B cell (primary cell): ENCODE measurements at regions not wholly inside any gene's neighbourhood (a gene's known extent, or its start where the extent isn't known, plus 50 kb on each side); places are given as distances from the start of the nearest gene placed in this dataset.

Experiments used
- ATAC-seq: fragments of 200-7000 bp; cut with Tn5 transposase; one replicate; pipeline ENCODE4 v1.10.0; 2021; ENCODE audit warnings: low read depth, mild to moderate bottlenecking, moderate number of reproducible peaks, moderate library complexity
- CTCF ChIA-PET: fragments of 350-600 bp; sonication (Branson Sonifier 250); formaldehyde crosslinking; loops from one replicate; lab custom pipeline; 2021; ENCODE audit warnings: antibody characterized with exemption, inconsistent platforms; lab: Charles Lee
- POLR2A ChIA-PET: fragments of 350-600 bp; sonication (Branson Sonifier 250); formaldehyde crosslinking; loops from one replicate; lab custom pipeline; 2021; ENCODE audit warnings: antibody characterized with exemption; lab: Charles Lee
- DNase-seq: peaks from one replicate; pipeline ENCODE4 v3.0.0; 2013
- H2AFZ ChIP-seq: 2 replicates; pipeline ENCODE4 v1.6.1; 2012; ENCODE audit warnings: mild to moderate bottlenecking, low read depth, low read length; ENCODE audit not compliant: insufficient read depth, poor library complexity, severe bottlenecking
- H3K27ac ChIP-seq, 2 donors: 1 replicate in 1 of 2; 2 replicates in 1 of 2; pipeline ENCODE4 v1.5.1; 2012 to 2013; ENCODE audit warnings: low read length in 2 of 2, mild to moderate bottlenecking in 2 of 2, moderate library complexity in 1 of 2
- H3K27me3 ChIP-seq, 4 experiments: fragments of 200-600 bp in 1 of 4; sonication (generic) in 1 of 4; replicated peaks in 1 of 4; 1 replicate in 2 of 4; 2 replicates in 2 of 4; pipeline versions ENCODE4 v1.6.1 to v1.7.0; 2013 to 2016; ENCODE audit warnings: low read length in 3 of 4, mild to moderate bottlenecking in 2 of 4, mixed read lengths in 1 of 4, moderate library complexity in 1 of 4; ENCODE audit not compliant: insufficient read depth in 4 of 4, control insufficient read depth in 3 of 4; ENCODE audit errors: control extremely low read depth in 1 of 4
- H3K36me3 ChIP-seq, 2 experiments: replicated peaks in 1 of 2; 1 replicate in 1 of 2; 2 replicates in 1 of 2; pipeline versions ENCODE4 v1.6.1 to v1.7.1; 2013; ENCODE audit warnings: low read length in 1 of 2; ENCODE audit not compliant: insufficient read depth in 2 of 2, control insufficient read depth in 1 of 2; ENCODE audit errors: control extremely low read depth in 1 of 2, extremely low read depth in 1 of 2
- H3K4me1 ChIP-seq, 2 donors: fragments of 200-600 bp in 1 of 2; sonication (generic) in 1 of 2; 1 replicate in 1 of 2; 2 replicates in 1 of 2; pipeline versions ENCODE4 v1.5.1 to v1.6.1; 2013 to 2017; ENCODE audit warnings: low read length in 2 of 2; ENCODE audit not compliant: control insufficient read depth in 2 of 2, insufficient read depth in 2 of 2
- H3K4me2 ChIP-seq: replicated peaks from 2 replicates; pipeline ENCODE3; 2012; ENCODE audit warnings: mild to moderate bottlenecking, low read depth, low read length; ENCODE audit not compliant: poor library complexity, severe bottlenecking
- H3K4me3 ChIP-seq, 5 experiments: fragments of 200-600 bp in 1 of 5; sonication (generic) in 1 of 5; 1 replicate in 3 of 5; 2 replicates in 2 of 5; pipeline versions ENCODE4 v1.5.1 to v1.7.0; 2011 to 2016; ENCODE audit warnings: low read length in 4 of 5, mild to moderate bottlenecking in 4 of 5, low read depth in 2 of 5, control low read depth in 1 of 5, moderate library complexity in 1 of 5; ENCODE audit not compliant: insufficient read depth in 1 of 5; ENCODE audit errors: control extremely low read depth in 1 of 5, extremely low read depth in 1 of 5
- H3K79me2 ChIP-seq: fragments of 200-600 bp; sonication (generic); one replicate; pipeline ENCODE4 v1.6.0; 2016; ENCODE audit warnings: low read length; ENCODE audit not compliant: control insufficient read depth, insufficient read depth
- H3K9ac ChIP-seq: fragments of 200-600 bp; sonication (generic); 2 replicates; pipeline ENCODE4 v1.6.1; 2017; ENCODE audit warnings: mild to moderate bottlenecking, low read length, moderate library complexity
- H3K9me3 ChIP-seq, 3 donors: one replicate each; pipeline versions ENCODE4 v1.6.1 to v1.7.1; 2013; ENCODE audit warnings: low read length in 2 of 3; ENCODE audit not compliant: control insufficient read depth in 2 of 3, insufficient read depth in 1 of 3; ENCODE audit errors: control extremely low read depth in 1 of 3
- H4K20me1 ChIP-seq: 2 replicates; pipeline ENCODE4 v1.6.0; 2012; ENCODE audit warnings: mild to moderate bottlenecking, low read length; ENCODE audit not compliant: insufficient read depth, control insufficient read depth, poor library complexity, severe bottlenecking
- H3K27ac Mint-ChIP-seq: one replicate; pipeline ENCODE4 v1.8.0; 2021; ENCODE audit warnings: mixed read lengths
- H3K27me3 Mint-ChIP-seq: one replicate; pipeline ENCODE4 v1.8.0; 2021; ENCODE audit warnings: mixed read lengths
- H3K4me1 Mint-ChIP-seq: one replicate; pipeline ENCODE4 v1.8.0; 2021; ENCODE audit warnings: mixed read lengths
- H3K4me3 Mint-ChIP-seq: one replicate; pipeline ENCODE4 v1.8.0; 2021; ENCODE audit warnings: mixed read lengths
- H3K9me3 Mint-ChIP-seq: one replicate; pipeline ENCODE4 v1.8.0; 2022; ENCODE audit warnings: mixed read lengths; ENCODE audit not compliant: insufficient read depth
- CTCF ChIP-seq: fragments of 200-600 bp; IDR thresholded peaks from one replicate; pipeline ENCODE4 v1.8.0; 2022; ENCODE audit warnings: antibody characterized with exemption, mild to moderate bottlenecking
- EZH2 ChIP-seq: IDR thresholded peaks from 2 replicates; pipeline ENCODE4 v1.6.1; 2012; ENCODE audit warnings: borderline replicate concordance, low read depth, mild to moderate bottlenecking, moderate library complexity, low read length; ENCODE audit not compliant: insufficient read depth, poor library complexity, severe bottlenecking
- WGBS: methylation state at CpG from one replicate; pipeline ENCODE4 v1.1.5; 2013; ENCODE audit warnings: missing lambda C conversion rate; ENCODE audit not compliant: insufficient coverage; 5-methylcytosine and 5-hydroxymethylcytosine counted together
- intact Hi-C: fragments of 100-400 bp; cut with micrococcal nuclease; formaldehyde crosslinking; loops from one replicate; pipeline ENCODE4 v1.10.0; 2022

GRCh38 chr13:109884462-109884861 is 98.1 kb upstream of the IRS2 start:
- no peak overlapping the region for H3K27ac ChIP-seq
- no peak overlapping the region for H2AFZ ChIP-seq
- intact Hi-C loops = no loop called here
- Mint-ChIP-seq H3K4me1 (no peaks in the 10 kb centered on the region), H3K27me3 (no peaks in the 10 kb centered on the region), H3K9me3 (peaks cover 1% of the 10 kb centered on the region), H3K27ac (no peak overlapping the region), H3K4me3 (no peak overlapping the region)
- no peaks in the 10 kb centered on the region for H4K20me1 ChIP-seq
- DNase-seq (no peak), ATAC-seq (no peak)
- 57% methylated on average over 1 of the region's 1 CpG for WGBS
- CTCF ChIA-PET = no interaction called here
- H3K4me2 ChIP-seq = no peak overlapping the region
- H3K9ac ChIP-seq = no peak overlapping the region
- H3K4me3 ChIP-seq = no peak overlapping the region
- POLR2A ChIA-PET = no interaction called here
- no peaks in the 10 kb centered on the region for H3K4me1 ChIP-seq
- H3K36me3 ChIP-seq = no peaks in the 10 kb centered on the region
- H3K79me2 ChIP-seq = no peaks in the 10 kb centered on the region
- H3K27me3 ChIP-seq = no peaks in the 10 kb centered on the region
- H3K9me3 ChIP-seq = peaks cover 0 to 10% (median 0%) of the 10 kb centered on the region in 3 donors
- TF ChIP-seq EZH2 (no peak), CTCF (no peak)

DNA sequence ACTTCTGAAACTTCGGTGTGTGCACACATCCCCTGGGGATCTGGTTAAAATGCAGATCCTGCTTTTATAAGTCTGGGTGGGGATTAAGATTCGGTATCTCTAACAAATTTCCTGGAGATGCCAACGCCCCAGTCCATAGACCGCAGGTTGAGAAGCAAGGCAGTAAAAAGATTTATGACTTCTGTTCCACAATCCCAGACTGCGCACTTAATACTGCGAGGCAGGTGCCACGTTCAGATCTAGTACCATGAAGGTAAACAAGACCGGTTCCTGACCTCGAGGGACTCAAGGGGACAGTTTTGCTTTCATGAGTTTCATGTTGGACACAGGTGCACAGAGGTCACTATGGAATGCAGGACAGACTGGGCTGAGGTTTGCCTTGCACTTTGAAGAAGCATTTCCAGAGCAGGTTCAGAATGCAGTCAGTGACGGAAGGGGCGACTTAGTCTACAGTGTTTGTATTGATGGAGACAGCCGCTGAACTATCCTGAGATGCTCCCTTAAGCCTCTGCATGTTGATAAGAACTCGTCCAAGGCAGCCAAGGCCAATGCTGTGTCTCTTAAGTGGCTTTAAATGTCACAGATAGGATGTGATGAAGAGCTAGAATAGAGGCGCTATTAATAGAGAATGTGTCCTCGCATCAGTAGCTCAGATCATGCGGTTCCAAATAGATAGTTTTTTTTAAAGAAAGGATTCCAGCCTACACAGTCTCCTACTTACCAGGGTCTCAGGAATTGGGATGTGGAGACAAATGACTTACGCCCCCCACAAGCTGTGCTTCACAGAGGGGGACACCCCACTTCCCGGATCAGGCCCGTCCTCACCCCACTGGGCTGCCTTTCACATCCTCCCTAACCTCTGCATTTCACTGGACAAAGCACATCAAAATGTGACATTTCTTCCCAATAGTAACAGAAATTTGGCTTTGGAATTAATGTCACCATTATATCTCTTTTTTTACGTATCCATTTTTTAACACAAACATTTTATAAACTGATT is 97.1 kb upstream of the IRS2 start:
- Histone ChIP-seq H4K20me1 (no peaks in the 10 kb centered on the region), H3K27me3 (no peaks in the 10 kb centered on the region), H3K27ac (no peak overlapping the region), H3K36me3 (no peaks in the 10 kb centered on the region), H3K4me2 (no peak overlapping the region), H3K4me1 (no peaks in the 10 kb centered on the region), H2AFZ (no peak overlapping the region), H3K79me2 (no peaks in the 10 kb centered on the region), H3K4me3 (no peak overlapping the region), H3K9me3 (peaks cover 0 to 10% (median 0%) of the 10 kb centered on the region in 3 donors), H3K9ac (no peak overlapping the region)
- no peak overlapping the region for H3K27ac Mint-ChIP-seq
- no peaks in the 10 kb centered on the region for H3K27me3 Mint-ChIP-seq
- WGBS = 68% methylated on average over 12 of the region's 20 CpGs
- TF ChIP-seq EZH2 (no peak), CTCF (no peak)
- no peak for ATAC-seq
- no peaks in the 10 kb centered on the region for H3K9me3 Mint-ChIP-seq
- ChIA-PET CTCF (no interaction called here), POLR2A (no interaction called here)
- intact Hi-C loops = no loop called here
- no peak for DNase-seq
- H3K4me1 Mint-ChIP-seq = no peaks in the 10 kb centered on the region
- H3K4me3 Mint-ChIP-seq = no peak overlapping the region
